HT1080 (cell line): ENCODE measurements at regions not wholly inside any gene's neighbourhood (a gene's known extent, or its start where the extent isn't known, plus 50 kb on each side); places are given as distances from the start of the nearest gene placed in this dataset.

Experiments
- DNase-seq: peaks from one replicate; pipeline ENCODE4 v3.0.0-alpha.2; 2015; ENCODE audit warnings: low read depth

DNA sequence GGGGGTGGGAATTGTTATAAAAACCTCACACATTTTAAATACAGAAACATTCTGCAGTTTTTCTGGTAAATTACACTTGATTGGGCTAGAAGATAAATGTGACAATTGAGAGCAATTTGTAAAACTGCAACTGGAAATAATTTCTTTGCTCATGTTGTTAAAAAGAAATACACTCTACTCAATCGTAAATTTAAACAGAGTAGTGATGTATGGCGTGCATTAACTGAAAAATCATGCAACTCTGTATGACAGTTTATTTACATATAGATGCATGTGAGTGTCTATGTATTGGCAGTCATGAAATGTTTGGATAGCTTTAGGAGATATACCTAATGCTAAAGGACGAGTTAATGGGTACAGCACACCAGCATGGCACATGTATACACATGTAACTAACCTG is 554.9 kb downstream of the PRELID2 start:
- no peak for DNase-seq

DNA sequence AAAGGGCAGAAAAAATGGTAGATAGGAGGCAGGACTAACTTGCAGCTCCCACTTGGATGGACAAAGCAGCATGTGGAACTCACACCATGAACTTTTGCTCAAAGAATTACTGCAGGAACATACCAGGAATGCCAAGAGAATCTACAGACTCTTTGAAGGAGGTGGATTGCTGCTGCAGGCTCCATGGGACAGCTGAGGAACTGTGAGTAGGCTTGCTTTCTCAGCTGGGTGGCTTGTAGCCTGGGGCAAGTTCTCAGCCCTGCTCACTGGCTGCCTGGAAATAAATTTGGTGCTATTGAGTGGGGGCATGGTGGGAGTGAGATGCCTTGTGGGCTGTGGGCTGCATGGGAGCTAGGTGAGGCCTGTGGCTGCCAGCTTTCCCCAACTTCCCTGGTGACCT is 574.5 kb downstream of the PRELID2 start:
- DNase-seq = no peak

DNA sequence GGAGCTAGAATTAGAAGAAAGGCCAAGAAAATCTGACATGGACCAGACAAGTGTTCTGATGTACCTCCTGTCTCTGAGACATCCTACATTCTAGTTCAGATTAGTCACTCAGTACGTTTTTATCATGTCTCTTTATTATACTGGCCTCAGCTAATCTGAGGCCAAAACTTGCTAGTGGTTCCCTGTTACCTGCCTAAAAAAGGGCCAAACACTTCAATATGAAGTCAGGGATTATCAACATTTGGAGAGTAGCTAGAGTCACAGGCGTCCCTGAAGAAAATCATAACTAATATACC is 587.4 kb downstream of the PRELID2 start:
- DNase-seq = no peak

DNA sequence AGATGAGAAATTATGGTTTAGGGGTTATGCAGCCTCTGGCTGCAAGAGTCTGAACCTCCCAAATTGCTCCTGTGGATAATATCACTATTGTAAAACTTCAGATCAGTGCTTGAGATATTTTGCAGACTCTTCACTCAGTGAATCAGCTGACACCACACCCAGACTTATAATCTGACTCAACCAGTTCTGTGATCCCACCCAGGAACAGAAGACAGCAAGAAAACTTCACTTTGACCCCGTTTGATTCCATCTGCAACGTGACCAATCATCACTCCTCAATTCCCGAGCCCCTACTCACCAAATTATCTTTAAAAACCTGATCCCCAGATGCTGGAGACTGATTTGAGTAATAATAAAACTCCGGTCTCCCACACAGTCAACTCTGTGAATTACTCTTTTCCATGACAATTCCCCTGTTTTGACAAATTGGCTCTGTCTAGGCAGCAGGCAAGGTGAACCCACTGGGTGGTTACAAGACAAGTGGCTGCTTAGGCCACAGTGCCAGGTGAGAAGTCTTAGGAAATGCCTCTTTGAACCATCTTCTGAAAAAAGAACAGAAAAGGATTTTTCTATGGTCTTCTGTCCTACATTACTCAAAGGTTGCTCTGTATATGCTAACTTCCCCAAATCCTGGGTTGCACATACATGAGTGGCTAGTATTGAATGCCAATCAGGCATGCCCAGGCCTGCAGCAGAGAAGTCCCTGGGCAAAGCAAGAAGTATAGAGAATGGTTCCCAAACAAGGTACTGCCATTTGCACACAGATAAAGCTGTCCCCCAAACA is 588.0 kb downstream of the PRELID2 start:
- peak; percentile 15 for DNase-seq

DNA sequence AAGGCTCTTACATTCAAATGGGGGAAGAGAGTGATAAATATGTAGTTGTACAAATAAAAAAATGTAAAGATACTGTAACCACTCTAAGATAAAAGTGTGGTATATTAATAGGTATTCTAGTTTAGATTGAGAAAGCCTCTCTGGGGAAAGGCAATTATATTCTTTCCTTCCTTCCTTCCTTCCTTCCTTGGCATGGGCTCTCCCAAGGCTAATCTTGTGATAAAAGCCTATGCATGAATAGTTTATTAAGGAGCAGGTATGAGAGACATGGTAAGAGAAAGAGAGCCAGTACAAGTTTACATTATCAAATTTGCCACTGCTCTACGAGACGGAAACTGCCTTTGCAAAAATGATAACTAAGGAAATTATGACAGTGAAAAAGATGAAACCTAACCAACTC is 588.8 kb downstream of the PRELID2 start:
- no peak for DNase-seq

DNA sequence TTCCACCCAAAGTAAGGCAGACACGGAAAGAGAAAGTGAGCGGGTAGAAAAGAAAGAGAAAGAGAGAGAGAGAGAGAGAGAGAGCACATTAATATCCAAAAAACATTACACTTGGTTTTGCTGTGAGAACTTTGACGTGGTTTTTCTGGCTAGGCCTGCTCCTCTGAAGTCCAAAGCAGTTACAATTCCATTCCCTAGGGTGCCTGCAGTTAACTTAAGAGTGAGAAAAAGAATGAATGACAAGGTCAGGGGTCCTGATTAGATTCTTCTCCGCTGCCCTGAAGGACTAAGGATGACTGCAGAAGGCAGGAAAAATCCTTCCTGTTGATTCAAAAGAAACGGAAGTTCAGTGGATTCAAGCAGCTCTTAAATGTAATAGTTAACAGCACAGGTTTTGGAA is 589.8 kb downstream of the PRELID2 start:
- no peak for DNase-seq

DNA sequence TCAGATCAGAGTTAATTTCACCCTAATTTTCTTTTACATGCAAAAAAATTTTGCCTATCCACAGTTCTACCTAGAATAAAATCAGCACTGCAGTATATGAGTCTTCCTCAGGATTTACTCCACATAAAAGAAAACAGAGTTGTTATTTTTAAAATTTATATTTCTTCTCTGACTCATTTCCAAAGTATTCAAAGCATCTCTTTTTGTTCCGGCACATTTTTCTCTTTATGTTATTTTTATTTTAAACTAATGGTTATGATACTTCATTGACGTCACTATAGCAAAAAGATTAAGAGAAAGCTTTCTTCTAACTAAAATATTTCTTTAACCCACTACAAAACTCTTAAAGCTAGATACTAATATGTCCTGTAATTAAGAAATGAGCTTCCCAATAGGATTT is 590.4 kb downstream of the PRELID2 start:
- DNase-seq = peak; percentile 15

DNA sequence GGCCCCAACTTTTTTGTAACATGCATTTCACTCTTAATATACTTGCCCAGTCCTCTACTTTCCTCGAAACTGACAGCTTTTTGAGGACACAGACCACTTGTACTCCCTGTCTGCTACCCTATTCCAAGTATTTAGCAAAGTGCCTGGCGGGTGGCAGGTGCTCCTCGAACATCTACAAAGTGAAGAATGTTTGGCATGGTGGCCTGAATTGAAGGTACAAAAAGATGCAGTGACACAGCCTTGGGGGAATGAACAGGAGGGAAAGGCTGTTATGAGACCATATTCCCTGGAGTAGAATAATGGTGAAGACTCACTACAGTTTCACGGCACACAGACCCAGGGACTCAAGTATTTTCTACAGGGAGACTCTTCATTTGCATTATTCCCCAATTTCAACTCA is 590.9 kb downstream of the PRELID2 start:
- DNase-seq = no peak

DNA sequence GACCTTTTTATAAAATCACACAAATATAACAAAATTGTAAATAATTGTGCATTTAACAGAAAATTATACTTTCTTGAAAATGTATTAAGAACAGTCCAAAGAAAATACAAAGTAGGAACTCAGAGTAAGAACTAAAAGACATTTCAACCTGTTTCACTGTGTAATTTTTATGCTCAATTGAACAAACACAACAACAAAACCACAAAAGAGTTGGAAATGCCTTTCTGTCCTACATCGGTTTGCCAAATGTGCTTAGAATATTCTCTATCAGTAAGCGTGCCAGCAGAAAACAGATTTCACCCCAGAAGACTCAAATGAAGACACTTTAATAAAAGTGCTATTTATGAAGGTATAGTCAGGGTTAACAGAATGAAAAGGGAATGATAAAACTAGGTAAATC is 592.1 kb downstream of the PRELID2 start:
- no peak for DNase-seq

DNA sequence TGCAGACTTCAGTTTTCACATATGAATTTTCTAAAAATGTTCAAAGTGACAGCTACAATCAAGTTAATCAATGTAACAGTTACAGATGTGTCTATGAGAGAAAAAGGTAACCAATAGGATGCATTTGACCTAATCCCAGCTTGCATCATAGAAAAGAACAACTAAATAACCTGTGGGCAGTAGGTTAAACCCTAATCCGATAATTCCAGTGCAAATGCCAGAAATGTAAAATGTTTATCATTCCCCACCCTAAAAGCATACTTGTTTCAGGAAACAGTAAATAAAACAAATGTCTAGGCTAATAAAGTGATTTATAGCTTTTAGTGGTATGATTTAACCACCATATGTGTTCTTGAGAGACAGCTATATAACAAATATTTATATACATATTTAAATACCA is 592.6 kb downstream of the PRELID2 start:
- no peak for DNase-seq

DNA sequence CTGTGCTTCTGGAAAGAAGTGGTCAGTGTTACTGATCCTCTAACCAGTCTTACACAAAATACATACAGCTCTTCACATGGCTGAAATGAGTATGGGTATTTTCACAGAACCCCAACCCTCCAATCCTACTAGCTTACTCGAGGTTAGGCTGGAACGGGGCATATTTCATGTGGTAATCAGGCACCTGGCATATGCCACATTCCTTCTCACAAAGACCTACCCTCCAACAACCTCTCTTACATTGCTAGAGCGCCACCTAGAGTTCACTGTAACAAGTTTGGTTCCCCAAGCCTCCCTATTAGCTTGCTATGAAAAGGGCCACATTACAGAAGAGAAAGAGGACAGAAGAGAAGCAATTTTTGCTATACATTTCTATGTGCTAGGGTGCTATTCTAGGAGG is 597.3 kb downstream of the PRELID2 start:
- DNase-seq = peak; percentile 50

DNA sequence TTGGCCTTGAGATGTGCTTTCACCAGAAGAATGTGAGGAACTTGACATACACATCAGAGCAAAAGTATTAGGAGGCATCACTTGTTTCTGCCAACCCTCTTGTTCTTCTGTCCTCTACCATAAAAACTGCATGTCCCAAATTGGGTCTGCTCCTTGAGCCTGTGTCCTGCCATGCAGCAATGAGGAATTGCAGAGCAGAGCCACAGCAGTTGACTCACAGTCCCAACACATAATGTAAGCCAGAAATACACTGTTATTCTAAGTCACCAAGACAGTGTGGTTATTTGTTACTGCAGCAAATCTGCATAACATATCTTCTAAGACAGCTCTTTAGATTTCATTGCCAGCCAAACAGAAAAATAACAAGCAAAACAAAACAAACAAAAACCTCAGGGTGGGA is 598.2 kb downstream of the PRELID2 start:
- no peak for DNase-seq

DNA sequence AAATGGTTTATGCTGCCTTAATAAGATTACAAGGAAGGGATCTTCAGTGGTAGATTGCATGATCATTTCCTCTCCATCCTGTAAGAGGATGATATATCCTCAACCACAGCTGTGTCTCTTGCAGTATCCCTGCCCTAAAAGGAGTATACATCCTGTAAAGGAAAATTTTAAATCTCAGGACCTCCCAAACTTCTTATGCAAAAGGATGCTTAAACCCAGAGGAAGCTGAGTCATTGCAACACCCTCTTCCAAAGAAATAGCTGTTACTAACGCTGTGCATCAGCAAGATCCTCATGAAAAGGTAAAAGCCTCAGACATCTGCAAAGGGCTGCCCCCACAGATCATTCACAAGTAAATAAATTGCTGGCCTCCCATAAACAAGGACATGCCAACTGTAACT is 599.0 kb downstream of the PRELID2 start:
- peak; percentile 76 for DNase-seq

DNA sequence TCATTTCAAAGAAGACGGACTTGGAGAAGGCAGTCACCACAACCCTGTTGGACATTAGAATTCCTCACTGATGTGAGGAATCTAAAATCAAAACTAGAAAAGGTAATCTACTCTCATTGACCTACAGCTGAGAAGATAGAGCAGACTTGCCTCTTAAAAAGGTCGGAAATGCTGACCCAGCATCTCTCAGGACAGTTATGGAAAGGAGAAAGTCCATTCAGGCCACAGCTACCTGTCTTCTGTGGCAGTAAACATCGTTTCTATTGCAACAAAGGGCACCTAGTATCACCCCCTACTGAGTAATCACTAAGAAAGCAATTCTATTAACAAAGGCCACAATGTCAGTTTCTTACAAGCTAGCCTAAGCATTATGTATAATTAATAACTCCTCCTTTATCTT is 601.7 kb downstream of the PRELID2 start:
- no peak for DNase-seq

DNA sequence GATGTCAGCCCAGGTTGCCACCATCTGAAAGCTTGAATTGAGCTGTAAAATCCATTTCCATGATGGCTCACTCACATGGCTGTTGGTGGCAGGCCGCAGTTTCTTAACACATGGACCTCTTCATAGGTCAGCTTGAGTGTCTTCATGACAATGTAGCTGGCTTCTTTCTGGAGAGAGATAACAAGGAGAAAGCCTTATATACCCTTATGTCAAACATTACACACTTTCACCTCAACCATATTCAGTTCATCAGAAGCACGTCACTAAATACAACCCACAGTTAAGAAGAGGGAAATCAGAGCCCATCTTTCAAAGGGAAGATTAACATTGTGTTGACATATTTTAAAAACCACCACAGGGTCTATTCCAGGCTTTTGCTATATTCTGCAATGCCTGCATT is 604.4 kb downstream of the PRELID2 start:
- no peak for DNase-seq

DNA sequence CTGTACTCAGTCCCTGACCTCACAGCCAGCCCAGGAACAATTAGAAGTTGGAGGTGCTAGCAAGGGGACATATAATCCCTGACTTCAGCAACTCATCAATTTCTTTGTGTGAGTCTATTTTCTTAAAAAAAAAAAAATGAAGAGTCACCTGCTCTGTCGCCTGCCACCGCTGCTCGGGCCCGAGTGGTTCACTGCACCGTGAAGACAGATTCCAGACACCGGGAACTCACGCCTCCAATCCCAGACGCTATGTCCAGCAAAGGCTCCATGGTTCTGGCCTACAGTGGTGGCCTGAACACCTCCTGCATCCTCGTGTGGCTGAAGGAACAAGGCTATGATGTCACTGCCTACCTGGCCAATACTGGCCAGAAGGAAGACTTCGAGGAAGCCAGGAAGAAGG is 606.6 kb downstream of the PRELID2 start:
- DNase-seq = no peak

DNA sequence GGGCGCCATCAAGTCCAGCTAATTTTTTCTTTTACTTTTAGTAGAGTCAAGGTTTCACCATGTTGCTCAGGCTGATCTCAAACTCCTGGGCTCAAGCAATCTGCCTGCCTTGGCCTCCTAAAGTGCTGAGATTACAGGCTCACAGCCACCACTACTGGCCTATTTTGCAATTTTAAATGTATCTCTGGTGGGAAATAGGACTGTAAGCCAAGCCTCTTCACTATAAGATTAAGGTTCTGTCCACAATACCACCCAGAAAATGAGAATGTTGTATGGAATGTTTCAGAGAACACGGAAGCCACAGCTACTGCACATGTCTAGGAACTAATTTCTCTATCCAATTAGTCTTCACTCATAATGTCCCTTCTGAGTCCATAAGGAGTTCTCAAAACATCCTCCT is 607.3 kb downstream of the PRELID2 start:
- DNase-seq = no peak

DNA sequence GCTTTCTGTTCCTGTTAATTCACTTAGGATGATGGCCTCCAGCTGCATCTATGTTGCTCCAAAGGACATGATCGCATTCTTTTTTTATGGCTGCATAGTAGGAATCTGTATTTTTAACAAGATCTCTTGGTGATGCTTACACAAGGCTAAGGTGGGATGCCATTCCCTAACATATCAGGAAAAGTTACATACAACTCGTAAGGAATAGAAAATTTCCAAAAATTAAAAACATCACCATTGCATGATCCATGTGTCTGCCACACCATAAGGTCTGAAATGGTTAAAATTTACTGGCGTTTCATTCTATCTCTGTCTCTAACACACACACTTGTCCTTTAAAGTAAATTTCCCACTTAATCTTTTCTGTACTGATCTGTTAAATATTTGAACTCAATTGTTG is 608.4 kb downstream of the PRELID2 start:
- no peak for DNase-seq

DNA sequence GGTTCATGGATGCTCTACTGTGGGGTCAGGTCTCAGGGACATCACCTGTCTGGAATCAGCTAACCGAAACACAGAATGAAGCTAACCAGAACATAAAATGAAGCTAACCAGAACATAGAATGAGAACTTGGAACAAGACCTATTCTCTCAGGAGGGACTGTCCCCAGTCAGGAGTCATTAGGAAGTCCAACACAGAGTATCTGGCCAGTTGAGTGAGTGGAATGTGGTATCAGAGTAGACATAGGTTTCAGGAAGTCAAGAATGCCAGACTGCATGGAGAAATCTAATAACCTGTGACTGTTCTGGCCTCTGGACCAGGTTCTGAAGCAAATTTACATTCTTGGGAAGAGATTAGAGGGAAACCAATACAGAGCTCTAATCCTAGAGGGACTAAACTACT is 609.6 kb downstream of the PRELID2 start:
- DNase-seq = no peak

DNA sequence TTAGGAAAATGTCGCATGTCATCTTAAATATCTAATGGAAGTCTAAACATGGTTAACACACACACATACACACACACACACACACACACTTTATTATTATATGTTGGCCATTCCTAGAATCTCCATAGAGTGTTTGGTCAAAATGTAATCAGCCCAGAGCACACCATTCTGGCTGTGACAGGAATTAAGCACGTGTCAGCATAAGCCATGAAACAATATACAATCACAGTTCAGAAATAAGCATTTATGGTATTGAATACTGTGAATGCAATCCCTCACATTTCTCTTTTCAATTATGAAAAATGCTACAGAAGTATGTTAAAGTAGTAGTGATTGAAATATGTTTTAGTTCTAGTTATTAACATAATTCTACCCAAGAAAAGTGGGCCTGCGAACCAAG is 611.6 kb downstream of the PRELID2 start:
- DNase-seq = no peak

DNA sequence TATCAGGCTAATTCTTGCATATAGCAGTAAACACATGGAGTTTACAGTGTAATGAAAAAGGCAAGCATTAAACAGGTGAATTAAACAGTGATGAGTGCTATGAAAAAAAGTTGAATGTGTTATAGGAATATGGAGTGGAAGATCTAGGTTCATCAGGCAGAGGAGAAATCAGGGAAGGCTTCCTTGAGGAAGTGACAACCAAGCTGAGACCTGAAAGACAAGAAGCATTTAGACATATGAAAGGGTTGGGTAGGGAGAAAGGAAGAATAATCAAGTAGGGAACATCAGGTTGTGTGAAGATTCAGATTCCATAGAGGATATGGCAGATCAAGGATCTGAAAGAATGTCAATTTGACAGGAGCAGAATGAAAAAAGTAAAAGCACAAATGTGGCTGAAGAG is 612.5 kb downstream of the PRELID2 start:
- DNase-seq = no peak

DNA sequence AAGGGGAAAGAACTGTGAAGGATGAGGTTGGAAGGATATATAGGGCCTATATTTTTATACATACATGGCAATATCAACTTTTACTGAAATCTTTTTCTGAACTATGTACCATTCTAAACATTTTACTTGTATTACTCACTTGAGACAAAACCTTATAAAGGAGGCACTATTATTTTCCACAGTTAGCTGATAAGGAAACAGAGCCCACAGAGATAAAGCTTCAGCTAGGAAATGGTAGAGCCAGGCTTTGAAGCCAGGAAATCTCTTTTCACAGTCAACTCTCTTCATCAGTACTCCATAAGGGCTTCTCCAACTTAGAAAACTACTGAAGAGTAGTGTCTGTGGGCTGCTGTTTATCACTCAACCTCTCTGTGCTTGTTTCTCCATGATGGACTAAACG is 613.7 kb downstream of the PRELID2 start:
- DNase-seq = no peak

DNA sequence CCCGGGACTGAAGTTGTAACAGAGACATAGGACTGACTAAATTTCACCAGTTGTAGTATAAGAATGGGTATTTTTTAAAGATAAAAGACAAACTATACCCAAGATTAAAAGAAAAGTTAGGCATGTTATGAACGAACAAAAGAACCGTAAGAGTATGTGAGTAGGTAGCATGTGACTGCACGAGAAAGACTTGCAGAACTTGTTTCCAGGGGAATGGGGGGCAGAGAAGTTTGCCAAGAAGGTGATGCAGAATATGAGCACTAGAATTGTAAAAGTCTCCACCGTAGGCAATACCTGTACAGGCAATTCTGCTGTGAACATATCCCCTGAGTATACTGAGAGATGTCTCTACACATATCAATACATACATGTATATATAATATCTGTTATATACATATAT is 614.7 kb downstream of the PRELID2 start:
- DNase-seq = no peak

DNA sequence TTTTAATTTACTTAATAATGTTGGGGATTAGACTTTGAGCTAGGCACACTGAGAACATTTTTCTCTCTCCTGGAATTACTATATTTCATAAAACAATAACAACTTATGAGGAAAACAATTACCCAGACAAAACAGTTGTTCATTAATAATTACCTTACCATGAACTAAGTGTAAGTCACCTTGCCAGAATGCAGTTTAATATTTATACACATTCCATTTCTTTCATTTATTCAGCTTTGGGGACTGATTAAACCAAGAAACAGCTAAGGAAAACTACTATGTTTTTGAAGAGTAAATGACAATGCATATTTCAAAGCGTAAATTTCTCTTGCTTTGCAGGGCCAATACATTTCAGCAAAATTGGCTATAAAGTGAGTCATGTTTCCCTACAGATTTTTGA is 616.2 kb downstream of the PRELID2 start:
- DNase-seq = no peak
